SKM-1 treated with dmso at 0.1 percent for 144 hours (cell line): ENCODE measurements at regions not wholly inside any gene's neighbourhood (a gene's known extent, or its start where the extent isn't known, plus 50 kb on each side); places are given as distances from the start of the nearest gene placed in this dataset.

ENCODE experiments used
- DNase-seq: peaks from one replicate; lab custom pipeline; 2025; ENCODE audit not compliant: unreplicated experiment; lab: John Stamatoyannopoulos, UW

DNA sequence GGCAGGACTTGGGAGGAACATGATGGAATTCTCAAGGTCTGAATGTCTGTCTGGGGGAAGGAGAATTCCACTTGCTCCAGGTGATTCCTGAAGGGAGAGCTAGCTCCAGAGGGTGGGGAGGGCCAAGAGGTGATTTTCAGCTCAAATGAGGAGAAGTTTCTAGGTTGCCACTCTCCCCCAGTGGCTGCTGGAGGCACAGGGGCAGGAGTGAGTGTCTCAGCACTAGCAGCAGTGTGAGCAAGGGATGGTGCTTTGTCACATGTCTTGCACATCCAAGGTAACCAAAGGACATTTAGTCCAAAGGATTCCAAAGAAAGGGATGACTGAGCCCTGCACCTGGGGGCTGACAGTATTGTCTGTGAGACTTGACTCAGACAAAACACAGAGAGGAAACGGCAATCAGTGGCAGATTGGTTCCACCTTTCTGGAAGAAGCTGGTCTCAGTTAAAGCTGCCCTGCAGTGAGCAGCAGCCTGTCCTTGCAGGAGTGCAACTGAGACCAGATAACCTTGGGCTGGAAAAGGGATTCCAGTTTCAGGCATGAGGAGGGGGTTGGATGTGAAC, 51.2 kb upstream of the PCBD1 start:
- DNase-seq: no peak

GRCh38 chr10:70940834-70941568, 52.6 kb upstream of the PCBD1 start:
- no peak for DNase-seq

DNA sequence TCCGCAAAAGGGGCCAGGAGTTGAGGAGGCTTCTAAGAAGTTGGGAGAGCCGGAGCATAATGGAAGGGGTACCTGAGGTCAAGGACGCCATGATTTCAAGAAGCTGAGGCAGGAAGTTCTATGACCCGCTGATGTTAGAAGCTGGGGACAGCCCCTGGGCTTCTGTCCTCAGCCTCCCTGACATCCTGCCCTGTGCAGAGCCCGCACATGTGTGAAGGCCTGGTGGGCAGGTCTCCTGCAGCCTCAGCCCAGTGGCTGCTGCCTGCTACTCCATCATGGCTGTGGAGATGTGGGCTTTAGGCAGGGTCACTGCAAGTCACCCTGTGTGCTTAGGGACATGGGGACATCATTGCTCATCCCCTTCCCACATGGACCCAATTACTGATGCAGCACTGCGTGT, 53.8 kb upstream of the PCBD1 start:
- DNase-seq: no peak

- DNase-seq: no peak
These were observed 54.4 kb upstream of the PCBD1 start for GRCh38 chr10:70942725-70943124.

DNA sequence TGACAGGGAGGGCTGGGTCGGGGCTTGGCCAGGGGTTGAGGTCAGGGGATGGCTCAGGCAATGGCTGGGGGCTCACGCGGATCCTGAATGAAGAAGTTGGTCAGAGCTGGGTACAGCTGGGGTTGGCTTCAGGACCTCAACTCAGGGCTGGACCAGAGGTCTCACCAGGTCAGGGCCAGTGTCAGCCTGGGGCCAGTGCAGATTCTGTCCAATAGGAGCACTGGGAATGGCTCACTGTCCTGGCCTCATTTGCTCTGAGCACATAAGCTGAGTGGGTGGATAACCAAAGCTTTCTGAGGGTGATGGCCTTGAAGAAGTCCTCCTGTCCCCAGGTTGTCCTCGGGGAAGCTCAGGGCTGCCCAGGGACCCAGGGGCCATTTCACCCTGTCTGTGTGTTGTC, 54.9 kb upstream of the PCBD1 start:
- DNase-seq: no peak

DNA sequence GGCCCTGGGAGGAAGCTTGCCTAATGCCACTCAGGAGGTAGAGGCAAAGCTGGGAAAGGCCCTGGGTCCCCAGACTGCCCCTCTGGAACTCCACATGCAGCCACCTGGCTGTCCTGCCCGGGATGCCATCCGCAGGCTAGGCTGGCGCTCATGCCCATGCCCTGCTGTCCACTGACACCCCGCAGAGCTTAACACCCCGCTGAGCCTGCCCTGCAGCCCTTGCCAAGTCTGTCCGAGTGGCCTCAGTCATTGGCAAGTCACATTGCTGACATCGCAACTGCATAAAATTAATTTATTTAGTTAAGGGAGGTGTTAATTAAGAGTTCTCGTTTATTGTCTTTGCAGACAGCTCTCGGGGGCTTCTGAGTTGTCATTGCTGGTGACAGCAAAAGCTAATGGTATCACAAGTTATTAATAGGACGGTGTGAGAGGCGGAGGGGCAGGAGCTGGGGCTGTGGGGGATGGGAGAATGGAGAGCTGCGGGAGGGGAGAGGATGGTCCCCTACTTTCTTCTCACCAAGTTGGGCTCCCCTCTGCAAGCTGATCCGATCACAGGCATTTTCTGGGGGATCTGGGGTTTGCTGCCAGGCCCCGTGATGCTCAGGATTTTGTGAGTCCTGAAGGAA, 55.6 kb upstream of the PCBD1 start:
- no peak for DNase-seq

DNA sequence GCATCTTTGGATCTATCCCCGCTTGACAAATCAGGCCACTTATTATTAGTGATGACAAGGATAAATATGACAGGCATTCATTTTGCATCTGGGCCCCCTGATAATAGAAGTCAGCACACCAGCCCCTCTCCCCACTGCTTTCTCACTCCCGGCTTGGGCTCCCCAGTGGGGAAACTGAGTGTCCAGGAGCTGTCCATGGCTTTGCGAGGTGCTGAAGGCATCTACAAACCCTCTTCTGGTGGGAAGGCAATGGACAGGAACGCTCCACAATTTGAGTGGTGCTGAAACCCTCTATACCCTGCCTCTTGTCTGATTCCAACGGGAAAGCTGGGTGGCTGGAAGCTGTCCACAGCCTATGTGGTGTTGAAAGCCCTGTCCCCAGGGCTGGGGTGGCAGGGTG, 61.7 kb upstream of the PCBD1 start:
- DNase-seq: no peak

DNA sequence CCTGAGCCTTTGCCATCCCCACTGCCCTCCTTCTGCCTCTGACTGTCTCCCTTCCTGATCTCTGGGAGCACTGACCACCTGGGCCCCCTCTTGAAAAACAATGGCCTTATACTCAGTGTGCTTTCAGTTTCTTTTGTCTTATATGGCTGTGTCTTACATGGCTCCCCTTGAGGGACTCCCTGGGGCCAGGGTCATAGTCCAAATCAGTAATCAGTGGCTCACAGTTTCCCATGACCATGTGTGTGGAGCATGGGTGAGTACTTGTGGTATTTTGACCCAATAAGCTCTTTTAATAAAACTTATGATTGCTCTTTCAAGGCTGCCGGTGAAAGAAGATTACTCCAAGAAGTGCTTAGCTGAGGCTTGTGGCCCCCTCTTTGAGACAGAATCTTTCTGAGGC, 62.4 kb upstream of the PCBD1 start:
- no peak for DNase-seq

GRCh38 chr10:70952401-70952800, 64.0 kb upstream of the PCBD1 start:
- no peak for DNase-seq

- DNase-seq: no peak
These were observed 64.6 kb upstream of the PCBD1 start for GRCh38 chr10:70952921-70953320.

DNA sequence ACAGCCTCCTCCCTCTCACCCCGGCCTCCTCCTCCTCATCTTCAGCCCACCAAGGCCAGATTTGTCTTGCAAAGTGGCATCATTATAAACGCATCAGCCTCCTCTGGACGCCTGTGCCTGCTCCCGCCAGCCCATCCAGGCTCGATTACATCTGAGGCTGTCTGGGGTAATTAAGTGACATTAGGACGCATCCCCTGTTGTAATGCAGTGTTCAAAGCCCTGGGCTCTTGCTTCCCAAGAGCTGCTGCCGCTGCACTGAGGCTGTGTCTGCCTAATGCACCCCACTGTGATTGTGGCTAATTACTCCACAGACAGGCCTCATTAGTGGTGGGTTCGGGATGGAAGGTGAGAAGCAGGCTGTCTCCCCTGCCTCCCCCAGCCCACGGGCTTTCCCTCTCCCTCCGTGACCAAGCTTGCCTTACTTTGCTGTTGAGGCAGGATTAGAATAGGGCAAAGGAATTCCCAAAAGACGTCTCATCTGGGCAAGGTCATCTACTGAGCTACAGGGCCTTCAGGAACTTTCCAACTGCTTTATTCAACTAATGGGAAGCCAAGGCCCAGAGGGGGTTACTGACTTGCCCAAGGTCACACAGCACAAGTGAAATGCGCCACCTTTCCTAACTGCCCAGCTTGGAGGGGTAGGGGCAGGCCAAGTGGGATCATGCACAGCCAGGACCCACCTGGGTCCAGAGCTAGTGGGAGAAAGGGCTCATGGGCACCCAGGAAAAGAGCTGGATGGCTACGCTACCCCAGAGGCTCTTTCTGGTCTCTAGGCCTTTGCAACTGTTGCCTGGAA, 66.2 kb upstream of the PCBD1 start:
- no peak for DNase-seq

- no peak for DNase-seq
These were observed 67.8 kb upstream of the PCBD1 start for GRCh38 chr10:70956029-70956759.

DNA sequence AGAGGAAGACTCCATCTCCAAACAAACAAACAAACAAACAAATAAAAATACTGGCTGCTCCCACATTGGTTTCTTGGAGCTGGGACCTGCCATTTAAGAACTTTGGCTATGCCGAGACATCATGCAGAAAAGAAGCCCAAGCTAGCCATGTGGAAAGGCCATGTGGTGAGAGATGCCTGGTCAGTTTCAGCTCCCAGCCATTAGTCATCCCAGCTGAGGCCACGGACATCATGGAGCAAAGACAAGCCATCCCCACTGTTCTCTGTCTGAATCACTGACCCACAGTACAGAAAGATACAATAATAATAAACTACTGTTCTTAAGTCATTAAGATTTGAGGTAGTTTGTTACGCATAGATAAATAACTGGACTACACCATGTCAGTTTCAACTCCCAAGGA, 70.0 kb upstream of the PCBD1 start:
- DNase-seq: no peak

DNA sequence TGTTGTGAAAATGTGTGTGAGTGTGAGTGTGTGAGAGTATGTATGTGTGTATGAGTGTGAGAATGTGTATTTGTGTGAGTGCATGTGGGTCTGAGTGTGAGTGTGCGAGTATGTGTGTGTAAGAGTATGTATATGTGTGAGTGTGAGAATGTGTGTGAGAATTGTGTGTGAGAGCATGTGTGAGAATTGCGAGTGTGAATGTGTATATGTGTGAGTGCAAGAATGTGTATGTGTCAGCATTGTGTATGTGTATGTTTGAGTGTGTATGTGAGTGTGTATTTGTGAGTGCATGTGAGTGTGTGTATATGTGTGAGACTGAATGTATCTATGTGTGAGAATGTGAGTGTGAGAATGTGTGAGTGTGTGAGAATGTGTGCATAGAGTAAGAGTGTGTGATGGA, 72.0 kb upstream of the PCBD1 start:
- DNase-seq: no peak

- DNase-seq: no peak
These were observed 72.6 kb upstream of the PCBD1 start for GRCh38 chr10:70960783-70961570.

- no peak for DNase-seq
These were observed 74.3 kb upstream of the PCBD1 start for GRCh38 chr10:70962686-70963085.

- no peak for DNase-seq
These were observed 74.9 kb upstream of the PCBD1 start for GRCh38 chr10:70963271-70963670.

DNA sequence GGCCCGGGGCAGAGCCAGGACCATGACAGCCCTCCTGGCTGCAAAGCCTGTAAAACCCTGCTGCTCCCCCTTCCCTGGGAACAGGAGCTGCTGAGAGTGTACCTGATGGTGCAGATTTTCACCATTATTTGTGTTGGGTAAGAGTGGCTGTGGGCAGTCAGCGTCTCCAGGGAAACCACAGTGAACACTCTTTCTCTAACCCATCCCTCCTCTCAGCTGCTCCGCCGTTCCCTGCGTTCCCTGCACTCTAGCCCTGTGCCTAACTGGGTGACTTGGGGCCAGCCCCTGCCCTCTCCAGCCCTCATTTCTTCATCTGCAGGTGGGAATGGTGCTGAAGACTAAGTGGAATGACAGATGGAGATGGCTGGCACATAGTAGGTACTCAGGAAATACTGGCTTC, 75.9 kb upstream of the PCBD1 start:
- DNase-seq: no peak

- DNase-seq: no peak
These were observed 76.5 kb upstream of the PCBD1 start for GRCh38 chr10:70964881-70965280.

DNA sequence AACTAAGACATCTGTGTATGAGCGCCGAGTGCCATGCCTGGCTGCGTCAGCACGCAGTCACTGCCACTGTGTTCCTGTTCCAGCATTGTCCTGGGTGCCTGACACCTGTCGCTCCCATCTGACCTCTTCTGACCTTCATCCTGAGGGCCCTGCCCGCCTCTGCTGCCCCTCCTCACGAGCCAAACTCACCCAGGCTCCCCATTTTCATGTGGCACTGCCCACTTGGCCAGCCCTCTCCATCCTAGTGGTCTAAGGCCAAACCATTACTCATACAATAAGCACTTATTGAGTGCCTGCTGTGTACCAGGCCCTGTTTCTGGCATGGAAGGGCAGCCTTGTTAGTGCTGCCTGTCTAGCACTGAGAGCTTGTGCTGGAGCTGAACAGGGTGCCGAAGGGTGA, 77.2 kb upstream of the PCBD1 start:
- DNase-seq: no peak
